Mucosa of descending colon (tissue), 3 donors: ENCODE measurements at regions not wholly inside any gene's neighbourhood (a gene's known extent, or its start where the extent isn't known, plus 50 kb on each side); places are given as distances from the start of the nearest gene placed in this dataset.

ENCODE experiments used
- ATAC-seq: fragments of 200-7000 bp; cut with Tn5 transposase; one replicate; pipeline ENCODE4 v1.9.1; 2020; ENCODE audit warnings: mild to moderate bottlenecking, moderate library complexity
- DNase-seq, 3 donors: peaks; one replicate each; pipeline ENCODE4 v3.0.0-alpha.2; 2020
- H3K36me3 ChIP-seq: fragments of 200-600 bp; one replicate; pipeline ENCODE4 v1.8.0; 2021; ENCODE audit warnings: low read depth, mild to moderate bottlenecking
- H3K4me1 ChIP-seq: fragments of 200-600 bp; one replicate; pipeline ENCODE4 v1.8.0; 2021; ENCODE audit warnings: low read depth, mild to moderate bottlenecking
- H3K4me3 ChIP-seq: fragments of 200-600 bp; one replicate; pipeline ENCODE4 v1.8.0; 2021; ENCODE audit warnings: mild to moderate bottlenecking
- H3K9me3 ChIP-seq: fragments of 200-600 bp; one replicate; pipeline ENCODE4 v1.8.0; 2021; ENCODE audit warnings: mild to moderate bottlenecking
- intact Hi-C, 2 donors: fragments of 100-400 bp; cut with DNase I in 1 of 2; cut with micrococcal nuclease in 1 of 2; formaldehyde crosslinking; loops; one replicate each; pipeline versions ENCODE4 v1.11.0 to v1.11.1; 2022; cut with DNase I, micrococcal nuclease
- TF ChIP-seq, protein P1 (sequence below): fragments of 200-600 bp; IDR thresholded peaks from one replicate; pipeline ENCODE4 v1.8.0; 2022; ENCODE audit warnings: antibody characterized with exemption, mild to moderate bottlenecking
- donor health status: DM: no; HTN: no; CAD: no; lungs with moderate emphysema.
- donor health status: DM: no; HTN: no; CAD: no.
- donor health status: DM: no; HTN: yes; CAD: no.

DNA sequence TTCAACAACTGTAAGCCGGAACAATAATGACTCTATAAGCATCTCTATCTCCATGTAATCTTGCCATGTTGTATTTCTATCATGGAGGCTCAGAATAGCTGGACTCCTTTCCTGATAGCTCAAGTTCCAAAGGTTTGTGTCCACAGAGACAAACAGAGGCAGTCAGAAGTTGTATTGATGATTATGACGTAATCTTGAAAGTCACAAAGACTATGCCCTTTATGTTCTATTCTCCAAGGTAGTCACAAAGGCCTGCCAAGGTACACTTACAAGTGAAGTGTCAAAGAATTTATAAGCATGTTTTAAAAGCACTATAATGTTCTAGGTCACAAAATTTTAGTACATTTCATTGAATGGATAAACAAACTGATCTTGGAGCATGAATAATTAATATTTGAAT lies 542.2 kb downstream of the CDH11 start:
- DNase-seq (no peak), ATAC-seq (no peak)
- TF ChIP-seq, protein P1, sequence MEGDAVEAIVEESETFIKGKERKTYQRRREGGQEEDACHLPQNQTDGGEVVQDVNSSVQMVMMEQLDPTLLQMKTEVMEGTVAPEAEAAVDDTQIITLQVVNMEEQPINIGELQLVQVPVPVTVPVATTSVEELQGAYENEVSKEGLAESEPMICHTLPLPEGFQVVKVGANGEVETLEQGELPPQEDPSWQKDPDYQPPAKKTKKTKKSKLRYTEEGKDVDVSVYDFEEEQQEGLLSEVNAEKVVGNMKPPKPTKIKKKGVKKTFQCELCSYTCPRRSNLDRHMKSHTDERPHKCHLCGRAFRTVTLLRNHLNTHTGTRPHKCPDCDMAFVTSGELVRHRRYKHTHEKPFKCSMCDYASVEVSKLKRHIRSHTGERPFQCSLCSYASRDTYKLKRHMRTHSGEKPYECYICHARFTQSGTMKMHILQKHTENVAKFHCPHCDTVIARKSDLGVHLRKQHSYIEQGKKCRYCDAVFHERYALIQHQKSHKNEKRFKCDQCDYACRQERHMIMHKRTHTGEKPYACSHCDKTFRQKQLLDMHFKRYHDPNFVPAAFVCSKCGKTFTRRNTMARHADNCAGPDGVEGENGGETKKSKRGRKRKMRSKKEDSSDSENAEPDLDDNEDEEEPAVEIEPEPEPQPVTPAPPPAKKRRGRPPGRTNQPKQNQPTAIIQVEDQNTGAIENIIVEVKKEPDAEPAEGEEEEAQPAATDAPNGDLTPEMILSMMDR = no peak
- Histone ChIP-seq H3K36me3 (no peaks in the 10 kb centered on the region), H3K4me3 (no peak overlapping the region), H3K9me3 (no peaks in the 10 kb centered on the region), H3K4me1 (no peaks in the 10 kb centered on the region)
- intact Hi-C loops = no loop called here

DNA sequence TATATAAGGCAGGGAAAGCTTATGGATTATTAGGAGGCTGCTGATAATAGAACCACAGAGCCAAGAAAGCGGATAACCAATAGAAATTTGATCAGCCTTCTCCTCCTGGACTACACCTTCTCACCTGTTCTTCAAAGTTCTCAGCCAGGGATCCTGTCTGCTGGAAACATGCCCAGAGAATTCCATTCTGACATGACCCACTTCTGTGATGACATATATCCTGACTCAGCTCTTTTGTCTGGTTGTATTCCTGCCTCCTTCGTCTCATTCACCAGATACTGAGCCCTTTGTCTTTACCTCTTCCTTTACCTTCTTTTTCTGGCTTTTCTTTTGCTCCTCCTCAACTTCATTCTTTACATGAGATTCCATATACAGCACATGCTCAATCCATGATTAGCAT lies 576.1 kb downstream of the CDH11 start:
- intact Hi-C loops = no loop called here
- ATAC-seq = no peak
- DNase-seq = no peak
- Histone ChIP-seq H3K4me1 (no peaks in the 10 kb centered on the region), H3K36me3 (no peaks in the 10 kb centered on the region), H3K4me3 (no peak overlapping the region), H3K9me3 (no peaks in the 10 kb centered on the region)
- TF ChIP-seq, protein P1 = no peak

GRCh38 chr16:64544859-64545258 lies 577.0 kb downstream of the CDH11 start:
- TF ChIP-seq, protein P1 = no peak
- intact Hi-C loops = no loop called here
- Histone ChIP-seq H3K9me3 (no peaks in the 10 kb centered on the region), H3K4me1 (no peaks in the 10 kb centered on the region), H3K36me3 (no peaks in the 10 kb centered on the region), H3K4me3 (no peak overlapping the region)
- ATAC-seq (no peak), DNase-seq (no peak)

DNA sequence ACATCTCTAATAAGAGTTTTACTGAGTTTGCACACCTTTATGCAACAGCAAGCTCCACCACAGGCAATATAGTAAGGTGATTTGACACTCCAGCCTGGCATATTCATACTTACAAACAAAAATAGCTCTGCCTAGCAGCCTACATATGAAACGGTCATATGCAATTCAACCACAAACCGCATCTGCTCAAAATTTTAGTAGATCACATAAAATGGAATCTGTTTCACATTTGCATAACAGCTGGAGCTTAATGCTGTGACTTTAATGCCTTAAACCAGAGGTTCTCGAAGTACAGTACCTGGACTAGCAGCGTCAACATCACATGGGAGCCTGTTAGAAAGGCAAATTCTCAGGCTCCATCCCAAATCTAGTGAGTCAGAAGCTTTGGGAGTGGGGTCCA lies 578.4 kb downstream of the CDH11 start:
- no peaks in the 10 kb centered on the region for H3K36me3 ChIP-seq
- no peak for DNase-seq
- TF ChIP-seq, protein P1 = no peak
- H3K4me3 ChIP-seq = no peak overlapping the region
- no peaks in the 10 kb centered on the region for H3K4me1 ChIP-seq
- no peak for ATAC-seq
- no peaks in the 10 kb centered on the region for H3K9me3 ChIP-seq
- intact Hi-C loops = no loop called here

- no peak for ATAC-seq
These were observed 578.8 kb downstream of the CDH11 start for GRCh38 chr16:64543031-64543430.

GRCh38 chr16:64542152-64542551 lies 579.7 kb downstream of the CDH11 start:
- Histone ChIP-seq H3K9me3 (no peaks in the 10 kb centered on the region), H3K36me3 (no peaks in the 10 kb centered on the region), H3K4me1 (no peaks in the 10 kb centered on the region), H3K4me3 (no peak overlapping the region)
- TF ChIP-seq, protein P1 = no peak
- ATAC-seq (no peak), DNase-seq (no peak)
- intact Hi-C loops = no loop called here

More at GRCh38 chr16:64543031-64543430, 578.8 kb downstream of the CDH11 start:
- no peaks in the 10 kb centered on the region for H3K4me1 ChIP-seq
- H3K9me3 ChIP-seq = no peaks in the 10 kb centered on the region
- no peak overlapping the region for H3K4me3 ChIP-seq
- TF ChIP-seq, protein P1 = no peak
- no peak for DNase-seq
- intact Hi-C loops = no loop called here
- no peaks in the 10 kb centered on the region for H3K36me3 ChIP-seq
